Transverse colon (tissue), 4 donors: ENCODE measurements at regions not wholly inside any gene's neighbourhood (a gene's known extent, or its start where the extent isn't known, plus 50 kb on each side); places are given as distances from the start of the nearest gene placed in this dataset.

Source experiments
- DNase-seq: peaks from one replicate; pipeline ENCODE4 v3.0.0-alpha.2; 2019
- H3K27ac ChIP-seq, 4 donors: fragments of 200-600 bp; sonication (generic); 2 replicates each; pipeline ENCODE4 v1.5.1; 2016 to 2018; ENCODE audit warnings: inconsistent platforms in 4 of 4
- H3K27me3 ChIP-seq: fragments of 200-600 bp; sonication (generic); 2 replicates; pipeline ENCODE4 v1.5.1; 2017; ENCODE audit warnings: inconsistent platforms
- H3K36me3 ChIP-seq, 4 donors: fragments of 200-600 bp; sonication (generic); 2 replicates each; pipeline ENCODE4 v1.5.1; 2017 to 2019; ENCODE audit warnings: inconsistent platforms in 4 of 4
- H3K4me1 ChIP-seq, 4 donors: fragments of 200-600 bp; sonication (generic); 2 replicates each; pipeline ENCODE4 v1.5.1; 2017 to 2020; ENCODE audit warnings: inconsistent platforms in 4 of 4
- H3K4me3 ChIP-seq, 4 donors: fragments of 200-600 bp; sonication (generic); 1 replicate in 1 of 4; 2 replicates in 3 of 4; pipeline versions ENCODE4 v1.5.1 to v1.6.1; 2017 to 2019; ENCODE audit warnings: inconsistent platforms in 4 of 4
- H3K9me3 ChIP-seq, 2 donors: fragments of 200-600 bp; sonication (generic); 2 replicates each; pipeline ENCODE4 v1.5.1; 2017 to 2019; ENCODE audit warnings: inconsistent platforms in 2 of 2
- EP300 ChIP-seq: sonication (generic); formaldehyde crosslinking; IDR thresholded peaks from one replicate; pipeline ENCODE4 v1.6.1; 2017; ENCODE audit warnings: antibody characterized with exemption, low read depth
- POLR2A ChIP-seq: fragments of 450-650 bp; IDR thresholded peaks from one replicate; pipeline ENCODE4 v1.6.1; 2016; ENCODE audit warnings: antibody characterized with exemption, mild to moderate bottlenecking, moderate library complexity
- POLR2AphosphoS5 ChIP-seq, 3 donors: sonication (generic); formaldehyde crosslinking; IDR thresholded peaks; one replicate each; pipeline ENCODE4 v1.6.1; 2016; ENCODE audit warnings: antibody characterized with exemption in 3 of 3
- WGBS, 2 donors: methylation state at CpG; one replicate each; pipeline ENCODE4 v1.1.5; 2018; ENCODE audit warnings: low coverage in 1 of 2; 5-methylcytosine and 5-hydroxymethylcytosine counted together
- in situ Hi-C, 4 donors: fragments of 200-750 bp; cut with MboI; loops; one replicate each; pipeline versions ENCODE4 v1.15.0 to v1.15.1; 2017; ENCODE audit warnings: low sequenced_read_pairs in 3 of 4, low pct_ligation_motif_present in 1 of 4, low pct_unique_long_range_greater_than_20kb in 1 of 4
- intact Hi-C: fragments of 100-400 bp; cut with DNase I; formaldehyde crosslinking; loops from one replicate; pipeline ENCODE4 v1.15.1; 2023; ENCODE audit warnings: low total_unique reads
- TF ChIP-seq, protein P1 (sequence below), 5 experiments: fragments of 200-600 bp in 3 of 5; fragments of 450-650 bp in 2 of 5; sonication (generic) in 3 of 5; IDR thresholded peaks; 1 replicate in 2 of 5; 2 replicates in 3 of 5; pipeline ENCODE4 v1.5.1; 2016 to 2017; ENCODE audit warnings: antibody characterized with exemption in 5 of 5, inconsistent platforms in 3 of 5, mild to moderate bottlenecking in 2 of 5, moderate library complexity in 1 of 5

DNA sequence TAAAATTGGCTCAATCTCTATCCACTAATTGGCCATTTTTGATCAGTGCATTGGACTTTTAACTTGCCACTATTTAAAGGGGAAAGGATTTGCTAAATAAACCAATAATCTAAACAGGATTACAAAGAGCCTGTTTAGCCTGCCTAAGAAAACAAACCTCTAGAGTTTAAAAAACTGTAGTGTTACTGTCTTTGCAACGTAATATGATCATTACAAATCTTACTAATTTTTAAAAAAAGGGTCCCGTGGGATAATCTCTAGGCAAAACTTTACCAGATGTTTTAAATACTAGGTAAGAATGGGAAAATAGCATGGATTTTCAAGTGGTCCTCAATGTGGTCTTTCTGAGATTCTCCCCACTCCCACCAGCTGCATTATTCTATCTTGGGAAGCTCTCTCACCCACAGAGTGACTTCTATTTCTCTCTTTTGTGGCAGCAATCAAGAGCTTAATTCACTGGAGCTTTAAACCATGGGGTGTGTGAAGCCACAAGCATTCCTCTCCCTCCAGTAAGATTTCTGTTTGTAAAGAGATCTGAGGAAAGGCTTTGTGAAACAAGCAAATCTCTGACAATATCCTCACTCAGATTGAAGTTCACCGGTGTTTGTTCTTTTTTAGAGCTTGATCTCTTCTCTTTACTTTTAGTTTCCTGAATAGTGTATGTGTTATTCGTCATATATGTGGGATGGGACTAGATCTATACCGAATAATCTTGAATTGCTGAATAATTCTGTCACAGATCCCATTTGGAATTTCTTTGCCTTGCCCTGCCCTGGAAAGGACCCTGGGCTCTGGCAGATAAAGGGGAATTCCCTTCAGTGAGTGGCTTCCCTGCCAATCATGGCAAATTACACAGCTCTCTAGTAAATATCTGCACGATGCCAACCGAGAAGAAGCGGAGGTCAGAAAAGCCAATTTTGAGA lies 132.2 kb downstream of the TLR5 start:
- TF ChIP-seq POLR2AphosphoS5 (IDR thresholded peaks at IDR 0.05), result no peak
- no peak for TF ChIP-seq EP300
- TF ChIP-seq POLR2A, result no peak
- no peaks in the 10 kb centered on the region for H3K27me3 ChIP-seq
- peaks cover 0 to 19% (median 0%) of the 10 kb centered on the region in 4 donors for H3K4me1 ChIP-seq
- in situ Hi-C loops (no loop called here), intact Hi-C loops (no loop called here)
- no peak for DNase-seq
- H3K4me3 ChIP-seq, result no peak overlapping the region
- no peaks in the 10 kb centered on the region for H3K9me3 ChIP-seq
- WGBS, 2 donors, result 36 to 40% methylated on average over 8 of the region's 8 CpGs
- no peak overlapping the region for H3K27ac ChIP-seq
- H3K36me3 ChIP-seq, result no peaks in the 10 kb centered on the region

DNA sequence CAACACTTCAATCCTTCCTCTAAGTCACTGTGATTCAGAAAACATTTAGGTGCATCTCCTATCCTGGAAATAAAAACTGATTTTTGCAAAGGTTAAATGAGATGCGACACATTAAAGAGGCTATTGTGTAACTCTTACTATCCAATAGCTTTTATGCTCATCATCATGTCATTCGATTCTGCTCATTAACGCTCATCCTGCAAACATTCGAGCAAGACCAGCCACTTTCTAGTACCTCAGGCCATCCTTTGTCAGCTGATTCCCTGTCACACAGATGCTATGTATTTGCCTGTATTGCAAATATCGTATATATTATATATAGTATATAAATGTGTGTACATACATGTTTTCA lies 131.6 kb downstream of the TLR5 start:
- H3K4me3 ChIP-seq, result no peak overlapping the region
- no peak for DNase-seq
- 53 to 66% methylated on average over 3 to 5 of the region's 5 CpGs for whole genome bisulfite sequencing, 2 donors
- TF ChIP-seq POLR2AphosphoS5 (IDR thresholded peaks at IDR 0.05) (no peak), POLR2A (no peak), EP300 (no peak)
- TF ChIP-seq, protein P1, sequence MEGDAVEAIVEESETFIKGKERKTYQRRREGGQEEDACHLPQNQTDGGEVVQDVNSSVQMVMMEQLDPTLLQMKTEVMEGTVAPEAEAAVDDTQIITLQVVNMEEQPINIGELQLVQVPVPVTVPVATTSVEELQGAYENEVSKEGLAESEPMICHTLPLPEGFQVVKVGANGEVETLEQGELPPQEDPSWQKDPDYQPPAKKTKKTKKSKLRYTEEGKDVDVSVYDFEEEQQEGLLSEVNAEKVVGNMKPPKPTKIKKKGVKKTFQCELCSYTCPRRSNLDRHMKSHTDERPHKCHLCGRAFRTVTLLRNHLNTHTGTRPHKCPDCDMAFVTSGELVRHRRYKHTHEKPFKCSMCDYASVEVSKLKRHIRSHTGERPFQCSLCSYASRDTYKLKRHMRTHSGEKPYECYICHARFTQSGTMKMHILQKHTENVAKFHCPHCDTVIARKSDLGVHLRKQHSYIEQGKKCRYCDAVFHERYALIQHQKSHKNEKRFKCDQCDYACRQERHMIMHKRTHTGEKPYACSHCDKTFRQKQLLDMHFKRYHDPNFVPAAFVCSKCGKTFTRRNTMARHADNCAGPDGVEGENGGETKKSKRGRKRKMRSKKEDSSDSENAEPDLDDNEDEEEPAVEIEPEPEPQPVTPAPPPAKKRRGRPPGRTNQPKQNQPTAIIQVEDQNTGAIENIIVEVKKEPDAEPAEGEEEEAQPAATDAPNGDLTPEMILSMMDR (IDR thresholded peaks at IDR 0.05), result no peak
- no peak overlapping the region for H3K27ac ChIP-seq
- no peaks in the 10 kb centered on the region for H3K36me3 ChIP-seq
- H3K27me3 ChIP-seq, result no peaks in the 10 kb centered on the region
- H3K4me1 ChIP-seq, result peaks cover 0 to 19% (median 0%) of the 10 kb centered on the region in 4 donors
- in situ Hi-C loops (no loop called here), intact Hi-C loops (no loop called here)
- no peaks in the 10 kb centered on the region for H3K9me3 ChIP-seq

DNA sequence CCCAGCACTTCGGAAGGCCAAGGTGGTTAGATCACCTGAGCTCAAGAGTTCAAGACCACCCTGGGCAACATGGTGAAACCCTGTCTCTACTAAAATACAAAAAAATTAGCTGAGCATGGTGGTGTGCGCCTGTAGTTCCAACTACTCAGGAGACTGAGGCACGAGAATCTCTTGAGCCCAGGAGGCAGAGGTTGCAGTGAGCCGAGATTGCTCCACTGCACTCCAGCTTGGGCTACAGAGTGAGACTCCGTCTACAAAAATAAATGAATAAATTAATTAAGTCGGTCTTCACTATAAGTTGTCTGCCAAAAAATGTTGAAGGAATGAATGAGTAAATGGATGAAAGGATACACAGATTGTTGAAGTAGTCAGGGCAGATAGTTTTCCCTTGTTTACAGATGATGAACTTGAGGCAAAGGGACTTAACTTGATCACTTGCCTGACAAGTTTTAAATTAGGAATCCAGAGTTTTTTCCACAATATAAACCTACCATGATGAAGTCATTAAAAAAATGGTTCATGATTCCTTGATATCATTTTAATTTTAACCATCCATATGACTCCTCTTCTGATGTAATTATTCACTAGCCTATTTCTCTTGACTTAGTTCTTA lies 130.8 kb downstream of the TLR5 start:
- in situ Hi-C loops, result no loop called here
- TF ChIP-seq, protein P1 (IDR thresholded peaks at IDR 0.05), result no peak
- TF ChIP-seq POLR2A (no peak), POLR2AphosphoS5 (IDR thresholded peaks at IDR 0.05) (no peak), EP300 (no peak)
- no peaks in the 10 kb centered on the region for H3K9me3 ChIP-seq
- H3K4me1 ChIP-seq, result peaks cover 0 to 19% (median 0%) of the 10 kb centered on the region in 4 donors
- no peak overlapping the region for H3K27ac ChIP-seq
- no peak for DNase-seq
- intact Hi-C loops, result no loop called here
- 92 to 97% methylated on average over 6 of the region's 6 CpGs for WGBS, 2 donors
- no peaks in the 10 kb centered on the region for H3K27me3 ChIP-seq
- no peaks in the 10 kb centered on the region for H3K36me3 ChIP-seq
- H3K4me3 ChIP-seq, result no peak overlapping the region

DNA sequence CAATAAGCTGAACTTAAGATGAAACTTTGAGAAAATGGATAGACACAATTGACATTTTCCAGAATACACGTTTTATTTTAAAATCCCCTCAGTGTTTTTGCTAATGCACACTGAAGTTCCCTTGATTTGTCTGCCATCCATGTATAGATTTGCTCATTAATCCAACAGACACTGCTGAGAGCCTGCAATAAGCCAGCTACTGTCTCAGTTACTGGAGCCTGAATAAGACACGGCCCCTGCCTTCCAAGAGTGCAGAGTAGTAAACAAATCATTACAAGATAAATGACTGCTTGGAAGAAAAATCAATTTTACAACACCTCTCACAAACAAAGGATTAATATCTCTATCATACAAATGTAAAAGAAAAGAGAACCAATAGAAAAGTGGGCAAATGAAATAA lies 130.1 kb downstream of the TLR5 start:
- H3K27ac ChIP-seq, result no peak overlapping the region
- peaks cover 0 to 19% (median 0%) of the 10 kb centered on the region in 4 donors for H3K4me1 ChIP-seq
- H3K9me3 ChIP-seq, result no peaks in the 10 kb centered on the region
- H3K36me3 ChIP-seq, result no peaks in the 10 kb centered on the region
- 53 to 56% methylated on average over 2 of the region's 2 CpGs for WGBS, 2 donors
- TF ChIP-seq POLR2AphosphoS5 (IDR thresholded peaks at IDR 0.05), result no peak
- no peak for TF ChIP-seq EP300
- no peak for TF ChIP-seq POLR2A
- in situ Hi-C loops (no loop called here), intact Hi-C loops (no loop called here)
- H3K27me3 ChIP-seq, result no peaks in the 10 kb centered on the region
- H3K4me3 ChIP-seq, result no peak overlapping the region
- no peak for DNase-seq

DNA sequence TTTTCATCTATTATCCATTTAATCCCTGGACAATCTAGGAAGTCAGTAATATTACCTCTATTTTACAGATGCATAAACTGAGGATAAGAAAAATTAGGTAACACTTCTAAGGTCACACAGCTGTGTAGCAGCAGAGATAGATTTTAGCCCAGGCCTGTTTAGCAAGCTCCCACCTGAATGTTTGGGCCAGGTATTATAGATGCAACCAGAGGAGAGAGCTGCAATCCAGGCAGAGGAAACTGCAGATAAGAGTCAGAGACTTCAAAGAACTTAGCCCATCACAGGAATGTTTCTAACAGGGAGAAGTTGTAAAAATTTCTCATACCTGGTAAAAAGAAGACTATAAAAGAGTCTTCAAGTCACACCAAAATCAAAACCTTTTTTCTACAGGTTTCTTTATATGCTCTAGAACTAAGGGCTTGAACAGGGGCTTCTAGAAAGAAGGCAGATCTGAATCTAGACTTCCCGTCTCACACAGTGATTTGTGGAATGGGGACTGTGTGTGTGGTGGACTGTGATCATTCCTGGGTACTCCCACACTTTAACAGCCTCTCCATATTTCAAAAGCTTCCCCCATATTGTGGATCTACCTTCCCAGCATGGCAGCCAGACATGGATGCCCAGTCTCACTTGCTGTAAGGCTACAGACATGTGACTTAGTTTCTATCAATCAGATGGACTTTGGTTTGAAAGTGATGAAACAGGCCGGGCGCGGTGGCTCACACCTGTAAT lies 128.7 kb downstream of the TLR5 start:
- H3K27ac ChIP-seq, result no peak overlapping the region
- H3K27me3 ChIP-seq, result no peaks in the 10 kb centered on the region
- 88 to 96% methylated on average over 4 of the region's 4 CpGs for WGBS, 2 donors
- no peak for TF ChIP-seq EP300
- TF ChIP-seq, protein P1 (IDR thresholded peaks at IDR 0.05), result no peak
- no peak for TF ChIP-seq POLR2A
- no peak for TF ChIP-seq POLR2AphosphoS5 (IDR thresholded peaks at IDR 0.05)
- no peaks in the 10 kb centered on the region for H3K9me3 ChIP-seq
- peaks cover 0 to 14% (median 0%) of the 10 kb centered on the region in 4 donors for H3K4me1 ChIP-seq
- intact Hi-C loops, result no loop called here
- in situ Hi-C loops, result no loop called here
- H3K4me3 ChIP-seq, result no peak overlapping the region
- no peak for DNase-seq
- H3K36me3 ChIP-seq, result no peaks in the 10 kb centered on the region
